ENCODE measurements at regions not wholly inside any gene's neighbourhood (a gene's known extent, or its start where the extent isn't known, plus 50 kb on each side); places are given as distances from the start of the nearest gene placed in this dataset.

DNA sequence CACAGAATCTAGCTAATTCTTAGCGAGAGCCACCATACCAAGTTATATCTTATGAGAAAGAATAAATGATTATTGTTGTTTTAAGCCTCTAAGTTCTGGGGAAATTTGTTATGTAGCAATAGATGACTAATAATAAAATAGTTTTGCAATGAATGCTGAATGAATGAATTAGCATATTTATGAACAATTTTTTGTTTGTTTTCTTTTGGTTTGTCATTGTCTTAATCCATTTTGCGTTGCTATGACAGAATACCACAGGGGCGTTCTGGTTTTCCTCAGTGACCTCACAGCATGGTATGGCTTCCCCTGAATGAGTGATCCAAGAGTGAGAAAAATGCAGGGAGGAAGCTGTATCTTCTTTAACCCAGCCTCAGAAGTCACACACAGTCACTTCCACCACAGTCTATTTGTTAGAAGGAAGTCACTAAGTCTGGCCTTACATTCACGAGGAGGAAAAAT, 53.8 kb upstream of the HPDL start:
- H3K4me3 ChIP-seq (ENCODE audit: control insufficient read depth, low read depth, low read length), result no peak overlapping the region
- TF ChIP-seq, protein P1, sequence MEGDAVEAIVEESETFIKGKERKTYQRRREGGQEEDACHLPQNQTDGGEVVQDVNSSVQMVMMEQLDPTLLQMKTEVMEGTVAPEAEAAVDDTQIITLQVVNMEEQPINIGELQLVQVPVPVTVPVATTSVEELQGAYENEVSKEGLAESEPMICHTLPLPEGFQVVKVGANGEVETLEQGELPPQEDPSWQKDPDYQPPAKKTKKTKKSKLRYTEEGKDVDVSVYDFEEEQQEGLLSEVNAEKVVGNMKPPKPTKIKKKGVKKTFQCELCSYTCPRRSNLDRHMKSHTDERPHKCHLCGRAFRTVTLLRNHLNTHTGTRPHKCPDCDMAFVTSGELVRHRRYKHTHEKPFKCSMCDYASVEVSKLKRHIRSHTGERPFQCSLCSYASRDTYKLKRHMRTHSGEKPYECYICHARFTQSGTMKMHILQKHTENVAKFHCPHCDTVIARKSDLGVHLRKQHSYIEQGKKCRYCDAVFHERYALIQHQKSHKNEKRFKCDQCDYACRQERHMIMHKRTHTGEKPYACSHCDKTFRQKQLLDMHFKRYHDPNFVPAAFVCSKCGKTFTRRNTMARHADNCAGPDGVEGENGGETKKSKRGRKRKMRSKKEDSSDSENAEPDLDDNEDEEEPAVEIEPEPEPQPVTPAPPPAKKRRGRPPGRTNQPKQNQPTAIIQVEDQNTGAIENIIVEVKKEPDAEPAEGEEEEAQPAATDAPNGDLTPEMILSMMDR (IDR thresholded peaks at IDR 0.05; ENCODE audit: control insufficient read depth, insufficient read depth, low read depth, low read length, missing control alignments), result no peak
- peak; percentile 39 for DNase-seq (ENCODE audit: low read depth)

DNA sequence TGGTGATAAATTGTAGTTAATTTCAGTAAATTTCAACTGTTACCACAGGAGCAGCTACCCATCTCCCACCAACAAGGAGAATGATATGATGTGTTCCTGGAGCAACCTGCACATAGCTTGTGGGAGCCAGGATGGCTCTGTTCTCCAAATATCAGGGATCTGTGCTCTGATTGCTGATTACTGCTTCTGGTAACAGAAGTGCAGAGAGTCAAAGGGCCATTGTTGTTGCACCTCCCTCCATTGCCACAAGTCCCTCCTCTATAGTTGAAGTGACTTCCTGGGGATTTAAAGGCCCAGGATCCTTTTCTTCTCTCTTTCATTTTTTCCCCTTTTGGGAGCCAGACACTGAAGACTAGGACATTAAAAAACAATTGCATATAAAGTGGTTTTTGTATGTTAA, 51.6 kb upstream of the HPDL start:
- no peak for DNase-seq (ENCODE audit: low read depth)
- TF ChIP-seq, protein P1 (IDR thresholded peaks at IDR 0.05; ENCODE audit: control insufficient read depth, insufficient read depth, low read depth, low read length, missing control alignments), result no peak
- H3K4me3 ChIP-seq (ENCODE audit: control insufficient read depth, low read depth, low read length), result no peak overlapping the region
